GM18519 (cell line): ENCODE measurements at regions not wholly inside any gene's neighbourhood (a gene's known extent, or its start where the extent isn't known, plus 50 kb on each side); places are given as distances from the start of the nearest gene placed in this dataset.

Source experiments
- ATAC-seq: cut with Tn5 transposase; IDR thresholded peaks from one replicate; pipeline ENCODE4 v1.9.1; 2021; ENCODE audit warnings: mild to moderate bottlenecking, moderate library complexity; ENCODE audit not compliant: unreplicated experiment, low FRiP score

DNA sequence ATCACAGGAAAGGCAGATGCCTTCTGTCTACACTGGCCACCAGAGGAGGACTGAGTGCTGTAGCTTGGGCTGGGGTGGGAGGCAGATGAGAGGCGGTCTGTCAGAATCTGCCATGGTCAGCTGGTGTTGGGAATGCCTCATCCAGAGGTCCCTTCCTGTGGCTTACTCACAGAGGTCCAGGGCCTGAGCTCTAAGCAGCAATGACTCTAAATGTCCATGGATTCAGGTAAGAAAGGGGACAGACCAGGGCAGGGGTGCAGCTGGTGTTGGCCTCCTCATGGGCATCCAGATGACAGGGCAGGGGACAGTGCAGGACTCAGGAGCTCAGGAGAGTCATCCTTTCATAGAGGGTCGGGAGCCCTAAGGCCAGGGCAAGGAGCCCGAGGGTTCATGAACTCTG, 165.0 kb downstream of the ICE1 start:
- no peak for ATAC-seq

DNA sequence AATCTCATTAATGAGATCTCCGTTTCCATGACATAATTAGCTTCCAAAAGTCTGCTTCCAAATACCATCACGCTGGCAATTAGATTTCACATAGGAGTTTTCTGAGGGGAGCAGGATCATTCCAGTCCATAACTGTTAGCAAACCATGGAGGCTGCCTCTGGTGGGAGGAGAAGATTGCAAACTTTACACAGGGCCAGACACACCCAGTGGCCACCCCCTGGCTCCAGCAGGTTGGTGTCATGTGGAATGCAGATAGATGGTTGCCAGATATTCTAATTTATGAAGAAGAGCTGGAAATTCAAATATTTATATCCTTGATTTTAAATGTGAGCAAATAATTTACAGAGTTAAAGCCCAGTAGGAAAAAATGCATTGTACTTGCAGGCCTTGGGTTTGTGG, 164.2 kb downstream of the ICE1 start:
- no peak for ATAC-seq

DNA sequence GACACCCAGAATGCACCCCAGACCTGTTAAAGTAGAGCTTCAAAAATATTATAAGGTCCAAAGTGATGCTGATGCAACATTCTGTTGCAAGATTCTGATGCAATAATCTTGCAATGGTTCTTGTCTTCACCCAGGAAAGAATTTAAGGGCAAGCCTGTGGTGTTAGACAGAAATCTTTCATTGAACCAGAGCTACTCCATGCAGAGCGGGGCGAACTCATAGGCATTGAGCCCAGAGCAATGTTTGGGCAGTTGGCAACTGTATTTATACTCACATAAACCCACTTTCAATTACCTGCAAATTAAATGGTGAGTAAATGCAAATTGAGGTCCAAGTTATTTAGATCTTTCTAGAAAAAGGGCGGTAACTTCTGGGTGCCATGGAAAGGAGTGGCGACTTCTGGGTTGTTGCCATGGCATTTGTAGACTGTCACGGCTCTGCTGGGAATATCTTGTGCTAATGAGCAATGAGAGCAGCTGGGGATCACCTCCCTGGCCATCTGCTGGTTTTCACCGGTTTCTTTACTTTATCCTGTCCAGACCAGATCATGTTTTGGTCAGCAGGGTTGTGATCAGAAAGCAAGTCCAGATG, 163.4 kb downstream of the ICE1 start:
- ATAC-seq = no peak

DNA sequence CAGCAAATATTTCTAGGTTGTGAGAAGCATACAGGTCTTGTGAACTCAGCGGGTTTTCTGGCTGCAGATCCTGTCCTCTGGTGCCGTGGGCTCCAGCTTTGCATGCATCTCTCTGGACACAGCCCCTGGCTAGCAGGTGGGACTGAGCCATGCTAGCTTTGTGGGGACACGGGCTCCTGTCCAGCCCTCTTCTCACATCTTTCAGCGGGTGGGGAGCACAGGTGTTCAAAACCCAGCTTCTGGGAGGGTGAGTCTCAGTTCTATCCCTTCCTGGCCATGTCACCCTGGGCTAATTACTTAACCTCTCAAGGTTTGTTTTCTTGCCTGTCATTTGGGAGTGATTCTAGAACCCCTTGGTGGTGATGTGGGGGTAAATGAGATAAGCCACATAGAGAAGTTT, 162.3 kb downstream of the ICE1 start:
- ATAC-seq = no peak

DNA sequence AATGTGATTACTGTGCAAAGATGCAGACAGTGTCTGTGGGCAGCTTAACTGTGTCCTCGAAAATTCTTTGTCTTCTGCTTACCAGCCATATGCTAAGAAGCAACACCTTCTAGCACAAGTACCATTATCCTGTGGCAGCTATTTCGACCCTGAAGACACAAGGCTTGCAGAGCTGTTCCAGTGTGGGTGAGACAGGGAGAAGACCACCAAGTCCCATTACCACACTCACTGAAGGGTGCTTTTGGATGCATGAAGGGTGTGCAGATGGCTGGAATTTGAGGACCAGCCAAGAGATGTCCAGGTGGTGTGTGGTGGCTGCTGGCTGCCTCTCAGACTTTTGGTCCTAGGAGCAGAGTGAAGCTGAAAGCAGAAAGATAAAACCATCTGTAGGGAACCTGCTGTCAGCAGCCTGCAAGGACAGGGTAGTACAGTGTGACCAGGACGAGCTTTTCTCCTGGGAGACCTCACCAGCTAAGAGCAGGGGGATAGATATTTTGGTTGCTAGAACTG, 161.8 kb downstream of the ICE1 start:
- no peak for ATAC-seq

DNA sequence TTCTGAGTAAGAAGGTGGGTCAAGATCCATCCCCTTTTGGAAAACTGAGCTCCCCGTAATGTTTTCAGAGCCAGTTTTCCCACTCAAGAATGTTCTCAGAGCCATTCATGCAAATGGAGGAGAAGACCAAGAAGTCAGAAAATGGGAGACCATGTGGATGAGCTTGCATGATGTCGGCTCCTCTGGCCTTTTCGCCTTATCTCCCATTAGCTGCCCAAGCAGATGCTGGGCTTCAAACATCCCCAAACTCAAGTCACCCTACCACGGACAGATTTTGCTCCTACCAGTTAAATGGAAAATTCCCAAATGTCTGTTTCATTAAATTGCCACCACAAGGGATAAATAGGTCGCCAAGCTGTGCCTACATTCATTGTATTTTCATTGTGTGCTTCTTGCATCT, 161.4 kb downstream of the ICE1 start:
- ATAC-seq = no peak

DNA sequence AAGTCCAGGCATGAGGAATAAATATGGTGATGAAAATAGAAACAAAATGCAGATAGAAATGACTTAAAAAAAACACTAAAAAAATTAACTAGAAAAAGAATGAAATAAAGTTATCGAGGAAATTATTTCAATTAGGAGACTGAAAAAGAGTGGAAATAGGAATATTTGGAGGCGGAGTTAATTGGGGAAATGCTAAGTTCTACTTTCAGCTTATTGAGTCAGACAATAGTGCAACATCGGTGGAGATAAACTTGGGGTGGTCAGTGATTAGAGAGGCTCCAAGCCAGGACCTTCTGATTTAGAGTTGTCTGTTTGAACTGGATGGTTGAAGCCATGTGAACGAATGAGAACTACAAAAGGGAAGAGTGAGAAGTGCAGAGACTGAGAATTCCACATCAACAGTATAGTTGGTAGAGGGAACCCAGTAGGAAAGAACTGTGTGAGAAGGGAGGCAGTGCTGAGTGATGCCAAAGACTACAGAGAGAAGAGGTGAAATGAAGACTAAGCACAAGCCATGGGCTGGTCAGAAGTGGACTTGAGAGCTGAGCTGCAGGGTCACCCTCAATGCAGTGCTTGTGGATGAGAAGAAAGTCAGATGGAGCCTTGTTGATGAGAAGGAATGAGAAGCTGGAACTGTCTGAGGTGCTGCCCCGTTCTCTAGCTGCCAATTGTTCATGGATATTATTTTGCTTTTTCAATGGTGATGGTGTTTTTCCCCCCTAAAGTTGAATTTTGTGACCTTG, 160.7 kb downstream of the ICE1 start:
- ATAC-seq = no peak

DNA sequence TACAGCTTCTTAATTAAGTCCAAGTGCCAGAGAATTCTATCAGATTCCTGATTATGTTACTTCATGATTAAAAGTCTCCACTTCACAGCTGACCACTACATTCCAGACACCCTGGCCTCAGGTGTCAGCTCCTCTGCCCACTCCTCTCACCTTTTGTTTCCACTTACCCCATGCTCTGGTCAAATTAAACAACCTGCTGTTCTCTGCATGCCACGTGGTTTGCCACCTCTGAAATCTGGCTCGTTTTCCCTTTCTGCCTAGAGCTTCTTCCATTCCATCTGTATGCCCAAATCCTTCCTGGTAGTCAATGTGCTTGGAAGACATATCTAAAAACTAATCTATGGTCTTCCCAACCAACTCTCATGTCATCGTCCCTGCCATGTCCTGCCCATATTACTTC, 158.6 kb downstream of the ICE1 start:
- ATAC-seq = no peak

DNA sequence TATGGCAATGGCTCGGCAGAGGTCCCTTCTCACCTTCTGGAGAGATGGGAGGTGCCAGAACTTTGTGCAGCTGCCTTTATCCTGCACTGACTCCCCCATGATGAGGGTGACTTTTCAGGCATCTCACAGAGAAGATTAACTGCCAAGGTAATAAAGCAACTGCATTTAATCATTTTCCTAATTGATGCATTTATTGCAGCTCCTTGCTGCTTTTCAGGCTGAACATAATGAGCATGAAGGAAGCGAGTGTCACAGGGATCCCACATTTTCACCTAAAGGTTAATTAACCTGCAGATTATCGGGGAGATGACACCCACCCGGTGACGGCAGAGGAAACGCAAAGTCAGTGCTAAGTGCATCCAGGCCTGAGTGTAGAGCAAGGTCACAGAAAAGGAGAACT, 154.3 kb downstream of the ICE1 start:
- no peak for ATAC-seq

DNA sequence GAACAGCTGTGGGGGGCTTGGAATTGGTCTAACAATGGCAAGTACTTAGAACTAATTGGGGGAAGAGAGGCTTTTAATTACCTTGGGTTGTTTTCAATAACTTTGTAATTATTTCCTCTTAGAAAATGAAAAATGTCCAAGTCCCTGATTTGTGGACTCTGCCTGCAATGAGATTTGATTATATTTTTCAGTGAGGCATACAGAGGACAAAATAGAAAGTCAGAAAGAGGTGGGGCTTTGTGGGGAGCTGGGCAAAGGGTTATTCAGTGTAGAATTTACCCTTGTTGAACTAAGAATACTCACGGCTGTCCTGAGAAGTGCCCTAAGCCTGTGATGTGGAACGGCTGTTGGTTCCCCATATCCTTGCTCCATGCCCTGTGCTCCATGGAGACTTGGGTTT, 153.0 kb downstream of the ICE1 start:
- ATAC-seq = no peak

DNA sequence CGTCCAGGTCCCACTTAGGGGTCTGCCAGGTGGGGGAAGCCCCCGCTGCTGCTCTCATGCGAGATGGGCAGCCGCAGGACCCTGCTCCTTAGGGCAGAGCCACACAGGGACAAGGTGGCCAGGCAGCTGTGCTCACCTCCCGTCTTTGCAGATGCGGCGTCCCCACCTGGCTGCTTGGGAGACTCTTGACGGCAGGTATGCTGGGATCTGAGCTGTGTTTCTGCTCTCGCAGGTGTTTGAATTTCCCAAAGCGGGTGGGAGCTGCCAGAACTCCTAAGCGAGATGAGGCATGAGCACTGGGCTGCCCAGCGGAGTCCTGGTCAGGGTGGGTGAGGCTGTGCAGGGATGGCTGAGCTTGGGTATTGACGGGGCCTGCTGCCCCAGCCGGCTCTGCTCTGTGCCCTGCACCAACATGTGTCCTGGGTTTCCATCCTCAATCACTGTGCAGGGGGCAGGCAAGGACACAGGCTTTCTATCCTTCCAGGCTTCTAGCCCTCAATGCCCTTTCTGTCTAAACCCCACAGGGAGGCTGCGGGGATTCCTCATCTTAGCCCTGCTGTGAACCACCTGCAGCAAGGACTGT, 151.4 kb downstream of the ICE1 start:
- no peak for ATAC-seq

DNA sequence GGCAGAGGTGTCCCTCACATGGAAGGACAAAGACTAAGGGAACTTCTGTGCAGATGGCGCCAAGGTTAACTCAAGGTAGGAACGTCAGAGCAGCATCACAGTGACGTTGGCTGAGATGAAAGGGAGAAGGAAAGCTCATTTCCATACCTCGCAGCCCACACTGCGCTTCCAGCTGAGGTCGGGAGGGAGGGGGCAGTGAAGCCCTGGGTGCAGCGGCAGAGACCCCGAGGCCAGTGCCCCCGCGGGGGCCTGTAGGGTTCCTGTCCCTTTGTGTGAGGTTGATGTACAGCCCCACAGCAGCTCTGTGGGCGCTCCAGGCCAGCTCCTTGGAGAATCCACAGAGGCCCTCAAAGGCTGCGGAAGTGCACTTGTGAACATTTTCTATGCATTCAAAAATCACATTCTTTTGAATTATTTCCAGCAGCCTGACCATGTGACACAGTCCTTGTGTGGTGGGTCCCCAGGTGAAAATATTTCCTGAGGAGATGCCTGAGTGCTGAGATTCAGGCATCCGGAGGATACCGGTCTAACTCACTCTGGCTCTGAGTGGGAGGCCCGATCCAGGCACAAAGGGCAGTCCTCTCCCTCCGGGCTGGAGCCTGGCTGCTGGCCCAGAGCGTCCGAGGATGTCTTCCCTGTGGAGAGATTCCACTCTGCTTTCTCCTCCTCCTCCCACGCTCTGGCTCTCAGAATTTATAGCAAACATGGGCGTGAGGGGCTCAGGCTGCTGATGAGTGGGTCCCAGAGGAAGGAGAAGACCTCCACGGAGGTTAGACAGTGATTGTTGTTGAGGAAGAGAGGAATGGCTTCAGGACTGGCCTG, 150.7 kb downstream of the ICE1 start:
- no peak for ATAC-seq

DNA sequence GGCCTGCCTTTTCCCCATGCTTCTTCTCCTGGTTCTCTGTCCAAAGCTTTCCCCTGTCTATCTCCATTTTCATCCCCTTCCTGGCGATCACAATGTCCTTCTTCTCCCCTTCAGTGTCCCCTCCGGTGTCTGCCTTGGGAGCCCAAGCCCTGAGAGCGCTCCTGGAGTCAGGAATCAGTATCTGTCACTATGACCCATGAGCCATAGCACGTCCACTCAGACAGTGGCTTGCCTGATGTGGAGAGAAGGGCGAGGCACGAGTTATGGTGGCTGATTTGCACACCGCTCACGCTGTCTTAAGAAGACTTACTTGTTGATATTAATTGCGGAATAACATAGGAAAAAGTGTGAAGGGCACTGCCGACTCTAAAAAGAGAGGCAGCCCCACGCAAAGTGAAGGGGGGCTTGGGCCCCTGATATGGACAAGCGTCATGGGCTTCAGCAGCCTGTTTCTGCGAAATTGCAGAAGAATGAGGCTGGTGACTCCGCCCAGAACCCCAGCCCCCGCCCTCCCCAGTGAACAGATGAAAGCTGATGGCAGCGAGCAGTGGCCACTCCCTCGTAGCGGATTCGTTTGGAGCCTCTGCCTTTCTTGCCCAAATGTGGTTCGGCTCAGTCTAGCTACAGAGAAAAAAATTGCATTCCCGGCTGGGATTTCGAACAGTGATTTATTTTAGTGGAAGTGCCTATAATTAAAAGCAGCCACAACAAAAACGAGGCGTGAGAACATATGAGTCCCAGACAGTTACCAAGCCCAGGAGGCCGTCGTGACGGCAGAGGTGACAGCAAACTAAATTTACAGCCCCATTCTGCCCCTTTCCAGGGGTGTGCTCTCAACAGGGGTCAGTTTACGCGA, 149.8 kb downstream of the ICE1 start:
- no peak for ATAC-seq

DNA sequence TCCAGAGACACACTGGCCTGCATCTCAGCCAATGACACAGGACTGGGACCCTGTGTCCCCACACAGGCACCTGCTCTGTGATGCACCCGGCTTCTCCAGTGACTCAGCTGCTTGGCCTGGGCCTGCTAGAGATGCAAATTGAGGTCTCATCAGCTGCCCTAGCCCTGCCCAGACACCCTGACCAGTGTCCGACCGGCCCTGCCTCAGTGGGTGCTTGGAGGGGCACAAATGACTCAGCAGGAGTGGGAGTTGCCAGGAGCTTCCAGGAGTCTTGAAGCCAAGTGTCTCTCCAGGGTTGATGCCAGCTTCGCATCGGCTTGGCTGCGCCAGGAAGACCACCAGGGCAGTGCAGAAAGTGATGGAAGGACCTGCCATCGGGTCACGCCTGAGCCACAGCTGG, 148.2 kb downstream of the ICE1 start:
- no peak for ATAC-seq

DNA sequence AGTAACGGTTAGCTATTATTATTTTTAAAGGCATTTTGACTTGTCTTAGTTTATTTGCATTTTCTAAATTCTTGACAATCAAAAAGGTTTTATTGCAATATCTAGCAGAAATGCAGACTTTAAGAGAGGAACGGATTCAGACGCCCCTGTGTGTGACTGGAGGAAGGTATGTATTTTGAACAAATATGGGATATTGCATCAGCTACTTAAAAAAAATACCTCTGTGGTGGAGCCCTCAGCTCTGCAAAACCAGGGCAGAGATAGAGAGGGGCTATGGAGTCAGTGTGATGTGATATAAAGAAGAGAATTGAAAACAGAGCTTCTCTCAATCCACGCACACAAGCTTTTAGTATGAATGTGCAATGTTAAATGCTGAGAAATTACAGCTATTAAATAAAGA, 142.4 kb downstream of the ICE1 start:
- no peak for ATAC-seq

DNA sequence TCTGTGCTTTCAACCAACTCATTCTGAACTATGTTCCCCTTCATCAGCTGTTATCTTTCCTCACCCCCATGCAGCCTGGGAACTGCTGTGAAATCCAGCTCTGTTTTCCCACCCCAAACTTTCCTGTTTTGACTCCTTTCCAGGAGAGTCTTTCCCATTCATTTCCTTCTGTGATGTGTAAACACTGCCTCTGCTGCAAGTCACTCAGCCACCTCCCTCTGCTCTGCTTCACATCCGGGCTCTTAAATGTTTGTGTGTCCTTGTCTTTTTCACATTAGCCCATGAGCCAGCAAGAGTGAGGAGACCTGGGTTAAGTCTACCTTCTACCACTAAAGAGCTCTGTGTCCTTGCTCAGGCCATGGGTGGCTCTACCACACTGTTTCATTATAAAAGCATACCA, 137.5 kb downstream of the ICE1 start:
- no peak for ATAC-seq

DNA sequence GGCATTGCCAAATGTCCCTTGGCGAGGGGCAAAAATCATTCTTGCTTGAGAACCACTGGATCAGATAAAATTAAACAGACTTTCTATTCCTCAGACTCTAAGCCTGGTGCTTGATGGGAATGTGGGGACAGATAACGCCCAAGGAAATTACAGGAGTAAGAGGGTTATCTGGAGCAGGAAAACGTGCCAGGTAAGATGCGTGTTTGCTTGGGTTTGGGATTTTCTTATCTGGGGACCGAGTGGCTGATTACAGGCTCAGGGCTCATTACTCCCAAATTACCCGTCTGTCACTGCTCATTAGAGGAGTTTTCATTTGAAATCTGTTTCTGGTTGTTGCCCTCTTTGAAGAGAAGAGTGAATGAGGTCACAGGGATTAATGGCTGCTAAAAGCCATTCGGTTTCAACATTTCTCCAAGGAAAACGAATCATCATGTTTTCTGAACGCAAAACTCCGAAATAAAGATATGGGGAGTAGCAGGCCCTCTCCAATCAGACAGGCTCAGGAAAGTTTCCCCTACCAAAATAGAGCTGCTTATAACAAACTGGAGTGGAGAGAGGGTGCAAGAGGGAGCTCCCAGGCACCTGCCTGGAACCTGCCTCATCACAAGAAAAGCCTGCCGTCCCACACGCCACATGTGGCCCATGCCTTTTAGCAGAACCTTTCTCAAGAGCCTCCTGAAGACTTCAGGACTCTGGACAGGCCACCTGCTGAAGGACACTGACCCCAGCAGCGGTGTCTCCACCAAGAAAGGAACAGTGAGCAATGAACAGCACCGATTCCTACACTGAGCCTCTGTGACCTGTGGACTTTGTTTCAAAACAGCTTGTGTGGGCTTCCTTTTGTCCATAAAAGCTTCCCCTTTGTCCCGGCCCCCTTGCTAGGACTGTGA, 136.4 kb downstream of the ICE1 start:
- no peak for ATAC-seq

DNA sequence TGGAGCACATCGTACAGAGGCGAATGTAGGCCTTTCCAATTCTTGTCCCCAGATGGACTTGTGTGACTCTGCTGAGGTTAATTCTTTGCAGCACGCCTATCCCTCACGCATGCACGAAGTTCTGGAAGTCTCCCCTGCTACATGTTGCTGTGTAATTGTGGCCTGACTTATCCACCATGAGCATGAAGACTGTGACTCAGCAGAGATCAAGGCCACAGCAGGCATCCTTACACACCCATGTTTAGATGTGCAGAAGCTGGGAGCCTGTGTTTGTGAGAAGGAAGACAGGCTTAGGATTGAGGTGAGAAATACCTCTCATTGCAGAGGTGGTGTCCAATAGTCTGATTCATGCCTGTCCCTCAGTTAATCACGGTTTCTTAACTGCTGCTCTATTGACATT, 135.6 kb downstream of the ICE1 start:
- ATAC-seq = no peak

DNA sequence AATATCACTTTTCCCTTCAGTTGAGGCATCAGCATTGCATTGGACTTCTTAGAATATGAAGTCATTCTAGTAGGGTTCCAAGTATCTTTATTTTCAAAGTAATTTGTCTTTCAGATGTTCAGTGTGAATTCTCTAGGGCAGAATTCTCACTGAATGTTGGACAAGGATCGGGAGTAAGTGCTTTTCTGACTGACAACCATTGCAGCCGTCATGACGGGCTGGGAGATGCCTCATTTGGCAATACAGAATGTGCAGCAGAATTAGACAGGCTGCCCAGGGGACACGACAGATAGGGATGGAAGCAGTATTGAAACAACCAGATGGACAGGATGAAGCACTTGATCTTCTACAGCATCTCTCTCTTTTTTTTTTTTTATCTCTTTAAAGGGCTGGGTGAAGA, 129.0 kb downstream of the ICE1 start:
- ATAC-seq = no peak
